Lower leg skin (tissue), 3 donors: ENCODE measurements at regions not wholly inside any gene's neighbourhood (a gene's known extent, or its start where the extent isn't known, plus 50 kb on each side); places are given as distances from the start of the nearest gene placed in this dataset.

ENCODE experiments used
- POLR2A ChIP-seq, 2 donors: fragments of 450-650 bp; IDR thresholded peaks; one replicate each; pipeline ENCODE4 v1.6.1; 2016 to 2017; ENCODE audit warnings: antibody characterized with exemption in 2 of 2, mild to moderate bottlenecking in 1 of 2, moderate library complexity in 1 of 2
- TF ChIP-seq, protein P1 (sequence below), 3 donors: fragments of 450-650 bp; IDR thresholded peaks; one replicate each; pipeline ENCODE4 v1.5.1; 2016; ENCODE audit warnings: antibody characterized with exemption in 3 of 3, mild to moderate bottlenecking in 3 of 3, moderate library complexity in 2 of 3

DNA sequence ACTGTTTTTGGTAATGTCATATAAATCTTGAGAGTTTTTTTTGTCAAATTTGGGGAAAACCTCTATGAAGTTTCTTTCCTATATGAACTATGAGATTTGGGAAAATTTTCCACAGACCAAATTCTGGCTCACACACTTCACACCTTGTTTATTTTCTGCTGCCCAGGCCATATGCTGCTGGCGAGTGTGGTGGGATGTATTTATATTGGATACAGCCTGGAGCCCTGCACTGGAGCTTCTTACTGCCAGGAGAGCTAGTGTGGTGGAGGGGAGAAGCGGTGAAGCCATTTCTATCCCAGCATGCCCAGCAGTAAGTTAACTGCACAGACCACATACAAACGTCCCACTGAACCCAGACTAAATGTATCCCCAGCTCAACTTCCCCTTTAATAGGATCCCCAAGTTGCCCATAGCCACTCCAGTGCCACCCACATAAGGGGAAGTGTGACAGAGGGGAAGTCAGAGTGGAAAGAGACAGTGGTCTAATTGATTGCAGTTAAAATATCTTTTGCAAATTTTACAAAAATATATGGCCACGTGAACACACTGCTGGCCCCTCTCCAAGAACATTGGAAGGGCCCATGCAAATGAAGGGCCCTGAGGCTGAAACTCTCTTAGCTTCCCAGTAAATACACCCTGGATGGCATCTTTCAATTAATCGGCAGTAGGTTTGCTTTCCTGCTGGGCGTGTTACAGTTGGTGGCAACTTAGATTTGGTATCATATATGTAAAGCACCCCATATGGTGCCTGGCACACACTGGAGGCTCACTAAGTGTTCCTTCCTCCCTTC is 146.6 kb upstream of the ITGA6 start:
- TF ChIP-seq, protein P1, sequence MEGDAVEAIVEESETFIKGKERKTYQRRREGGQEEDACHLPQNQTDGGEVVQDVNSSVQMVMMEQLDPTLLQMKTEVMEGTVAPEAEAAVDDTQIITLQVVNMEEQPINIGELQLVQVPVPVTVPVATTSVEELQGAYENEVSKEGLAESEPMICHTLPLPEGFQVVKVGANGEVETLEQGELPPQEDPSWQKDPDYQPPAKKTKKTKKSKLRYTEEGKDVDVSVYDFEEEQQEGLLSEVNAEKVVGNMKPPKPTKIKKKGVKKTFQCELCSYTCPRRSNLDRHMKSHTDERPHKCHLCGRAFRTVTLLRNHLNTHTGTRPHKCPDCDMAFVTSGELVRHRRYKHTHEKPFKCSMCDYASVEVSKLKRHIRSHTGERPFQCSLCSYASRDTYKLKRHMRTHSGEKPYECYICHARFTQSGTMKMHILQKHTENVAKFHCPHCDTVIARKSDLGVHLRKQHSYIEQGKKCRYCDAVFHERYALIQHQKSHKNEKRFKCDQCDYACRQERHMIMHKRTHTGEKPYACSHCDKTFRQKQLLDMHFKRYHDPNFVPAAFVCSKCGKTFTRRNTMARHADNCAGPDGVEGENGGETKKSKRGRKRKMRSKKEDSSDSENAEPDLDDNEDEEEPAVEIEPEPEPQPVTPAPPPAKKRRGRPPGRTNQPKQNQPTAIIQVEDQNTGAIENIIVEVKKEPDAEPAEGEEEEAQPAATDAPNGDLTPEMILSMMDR (IDR thresholded peaks at IDR 0.05), result no peak
- no peak for TF ChIP-seq POLR2A (IDR thresholded peaks at IDR 0.05)
